Stimulated activated memory B cell treated with anti-CD40 and anti-IgM and Interleukin-4, amounts not matched to agents 10 μg/mL and 1 μg/mL and 100 μg/mL, for 72 hours (primary cell): ENCODE measurements at regions not wholly inside any gene's neighbourhood (a gene's known extent, or its start where the extent isn't known, plus 50 kb on each side); places are given as distances from the start of the nearest gene placed in this dataset.

Source experiments
- ATAC-seq: fragments of 150-1000 bp; cut with Tn5 transposase; 2 replicates; pipeline ENCODE4 v1.10.0; 2021
- H3K27ac Mint-ChIP-seq: one replicate; pipeline ENCODE4 v1.8.0; 2022; ENCODE audit warnings: mild to moderate bottlenecking, mixed read lengths
- H3K27me3 Mint-ChIP-seq: one replicate; pipeline ENCODE4 v1.8.0; 2022; ENCODE audit warnings: mixed read lengths
- H3K36me3 Mint-ChIP-seq: one replicate; pipeline ENCODE4 v1.8.0; 2022; ENCODE audit warnings: mixed read lengths
- H3K4me1 Mint-ChIP-seq: one replicate; pipeline ENCODE4 v1.8.0; 2022; ENCODE audit warnings: mixed read lengths
- H3K4me3 Mint-ChIP-seq: one replicate; pipeline ENCODE4 v1.8.0; 2022; ENCODE audit warnings: mild to moderate bottlenecking, moderate library complexity, mixed read lengths
- H3K9me3 Mint-ChIP-seq: one replicate; pipeline ENCODE4 v1.8.0; 2022; ENCODE audit warnings: mixed read lengths

DNA sequence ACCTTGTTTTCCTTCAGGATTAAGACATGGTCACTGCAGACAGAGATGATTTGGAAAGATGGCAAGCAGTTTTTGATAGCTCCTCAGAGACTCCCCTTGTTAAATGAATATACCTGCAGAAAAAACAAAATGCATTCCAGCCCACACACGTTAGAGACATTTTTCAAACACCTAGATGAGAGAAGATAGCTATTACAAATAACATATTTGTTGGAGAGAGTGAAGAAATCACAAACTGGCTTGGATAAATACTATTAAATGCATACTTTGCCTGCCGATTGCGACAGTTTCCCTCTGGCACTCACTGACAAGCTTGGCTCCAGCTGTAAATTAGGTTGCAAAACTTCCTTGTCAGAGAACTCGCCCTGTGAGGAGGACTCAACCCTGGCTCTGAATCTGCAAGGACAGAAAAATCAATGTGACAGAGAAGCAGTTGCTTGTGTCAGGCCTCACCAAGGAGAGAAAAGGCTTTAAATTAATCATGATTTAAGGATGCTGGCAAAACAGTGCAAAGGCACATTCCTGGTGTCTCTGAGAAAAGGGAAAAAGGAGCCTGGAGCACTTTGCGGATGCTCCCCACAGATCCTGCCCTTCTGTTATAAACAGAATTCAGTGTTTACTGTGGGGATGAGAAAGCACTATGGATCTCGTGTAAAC, 423.7 kb upstream of the MARCKS start:
- no peaks in the 10 kb centered on the region for H3K36me3 Mint-ChIP-seq
- H3K4me1 Mint-ChIP-seq: no peaks in the 10 kb centered on the region
- ATAC-seq: no peak
- no peaks in the 10 kb centered on the region for H3K9me3 Mint-ChIP-seq
- no peaks in the 10 kb centered on the region for H3K27me3 Mint-ChIP-seq
- no peak overlapping the region for H3K27ac Mint-ChIP-seq
- no peak overlapping the region for H3K4me3 Mint-ChIP-seq

DNA sequence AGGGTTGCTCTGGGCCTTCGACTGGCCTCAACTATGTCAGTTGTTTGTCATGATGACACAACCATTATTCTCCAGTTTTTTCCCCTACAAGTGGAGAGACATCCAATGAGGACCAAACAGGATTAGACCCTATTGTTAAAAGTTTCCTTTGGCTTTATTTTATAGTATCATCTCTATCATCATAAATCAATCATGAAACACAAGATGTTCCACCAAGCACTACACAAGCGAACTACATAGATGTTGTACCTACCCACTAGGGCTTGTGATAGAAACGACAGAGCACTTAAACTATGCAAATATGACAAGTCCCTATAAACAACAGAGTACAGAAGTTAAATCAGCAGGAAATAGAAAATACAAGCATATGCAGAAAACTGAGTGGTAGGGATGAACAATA, 422.5 kb upstream of the MARCKS start:
- no peaks in the 10 kb centered on the region for H3K36me3 Mint-ChIP-seq
- no peaks in the 10 kb centered on the region for H3K9me3 Mint-ChIP-seq
- no peaks in the 10 kb centered on the region for H3K4me1 Mint-ChIP-seq
- no peak overlapping the region for H3K27ac Mint-ChIP-seq
- H3K4me3 Mint-ChIP-seq: no peak overlapping the region
- ATAC-seq: no peak
- no peaks in the 10 kb centered on the region for H3K27me3 Mint-ChIP-seq

GRCh38 chr6:113437566-113437965, 419.6 kb upstream of the MARCKS start:
- H3K36me3 Mint-ChIP-seq: no peaks in the 10 kb centered on the region
- no peaks in the 10 kb centered on the region for H3K4me1 Mint-ChIP-seq
- ATAC-seq: no peak
- no peaks in the 10 kb centered on the region for H3K27me3 Mint-ChIP-seq
- H3K27ac Mint-ChIP-seq: no peak overlapping the region
- H3K9me3 Mint-ChIP-seq: no peaks in the 10 kb centered on the region
- no peak overlapping the region for H3K4me3 Mint-ChIP-seq

DNA sequence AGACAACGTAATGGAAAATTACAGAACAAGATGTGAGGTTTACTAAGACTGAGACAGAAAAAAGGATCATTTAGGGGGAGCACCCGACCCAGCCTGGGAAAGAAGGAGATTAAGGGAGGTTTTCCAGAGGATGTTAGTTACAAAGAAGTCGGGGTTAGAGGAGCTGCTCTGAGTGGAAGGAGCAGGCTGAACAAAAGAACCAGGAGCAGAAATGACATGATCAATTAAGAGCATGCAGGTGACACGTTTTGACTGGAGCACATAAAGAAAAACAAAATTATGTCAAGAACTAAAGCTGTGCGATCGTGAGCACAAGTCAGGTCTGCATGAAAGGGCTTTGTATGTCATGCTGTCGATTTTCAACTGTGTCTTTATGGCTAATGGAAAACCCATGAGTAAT, 417.3 kb upstream of the MARCKS start:
- no peak overlapping the region for H3K27ac Mint-ChIP-seq
- ATAC-seq: no peak
- H3K4me1 Mint-ChIP-seq: no peaks in the 10 kb centered on the region
- no peaks in the 10 kb centered on the region for H3K27me3 Mint-ChIP-seq
- no peaks in the 10 kb centered on the region for H3K9me3 Mint-ChIP-seq
- no peak overlapping the region for H3K4me3 Mint-ChIP-seq
- no peaks in the 10 kb centered on the region for H3K36me3 Mint-ChIP-seq

- ATAC-seq: no peak
- Mint-ChIP-seq H3K4me1 (no peaks in the 10 kb centered on the region), H3K36me3 (no peaks in the 10 kb centered on the region), H3K27ac (no peak overlapping the region), H3K27me3 (no peaks in the 10 kb centered on the region), H3K4me3 (no peak overlapping the region), H3K9me3 (no peaks in the 10 kb centered on the region)
Measured at GRCh38 chr6:113442040-113442439, 415.1 kb upstream of the MARCKS start.

GRCh38 chr6:113445201-113445600, 411.9 kb upstream of the MARCKS start:
- Mint-ChIP-seq H3K9me3 (no peaks in the 10 kb centered on the region), H3K4me3 (no peak overlapping the region), H3K27ac (no peak overlapping the region), H3K36me3 (no peaks in the 10 kb centered on the region), H3K27me3 (no peaks in the 10 kb centered on the region), H3K4me1 (peaks cover 7% of the 10 kb centered on the region)
- no peak for ATAC-seq

DNA sequence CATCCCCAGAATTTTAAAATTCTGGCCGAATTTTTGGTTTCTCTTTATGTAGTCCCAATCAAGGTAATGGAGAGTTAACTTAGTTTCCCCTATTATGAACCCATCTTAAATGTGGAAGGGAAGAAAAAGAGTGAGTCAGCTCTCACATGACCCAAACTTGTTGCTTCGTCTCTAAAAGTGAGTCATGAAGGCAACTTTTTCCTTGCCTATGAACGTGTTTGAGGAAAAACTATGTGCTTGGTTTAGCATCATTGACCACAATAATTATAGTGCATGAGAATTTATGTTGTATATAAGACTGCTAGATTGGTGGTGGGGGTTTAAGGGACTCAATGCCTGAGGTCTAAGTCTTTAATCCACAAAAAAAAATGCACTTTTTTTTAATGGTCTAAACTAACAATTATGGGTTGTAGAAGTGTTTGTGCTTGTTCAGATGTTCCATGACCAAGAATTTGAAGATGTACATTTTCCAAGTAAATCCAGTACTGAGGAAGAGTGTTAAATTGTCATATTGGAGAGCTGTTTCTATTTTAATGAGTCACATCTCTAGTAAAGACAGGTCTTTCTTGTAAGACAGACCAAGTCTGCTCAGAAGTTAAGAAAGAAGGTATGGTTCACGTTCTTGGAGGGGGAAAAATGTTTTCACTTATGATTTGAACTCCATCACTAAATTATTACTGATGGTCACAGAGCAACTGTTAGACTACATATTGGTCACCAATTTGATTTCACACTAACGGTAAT, 409.9 kb upstream of the MARCKS start:
- no peak for ATAC-seq
- Mint-ChIP-seq H3K27ac (no peak overlapping the region), H3K36me3 (no peaks in the 10 kb centered on the region), H3K27me3 (no peaks in the 10 kb centered on the region), H3K4me3 (no peak overlapping the region), H3K4me1 (peaks cover 7% of the 10 kb centered on the region), H3K9me3 (no peaks in the 10 kb centered on the region)

- no peak overlapping the region for H3K4me3 Mint-ChIP-seq
- no peak for ATAC-seq
- H3K9me3 Mint-ChIP-seq: no peaks in the 10 kb centered on the region
- H3K27ac Mint-ChIP-seq: no peak overlapping the region
- no peaks in the 10 kb centered on the region for H3K27me3 Mint-ChIP-seq
- no peaks in the 10 kb centered on the region for H3K36me3 Mint-ChIP-seq
- H3K4me1 Mint-ChIP-seq: peaks cover 7% of the 10 kb centered on the region
Measured at GRCh38 chr6:113449051-113449450, 408.1 kb upstream of the MARCKS start.

DNA sequence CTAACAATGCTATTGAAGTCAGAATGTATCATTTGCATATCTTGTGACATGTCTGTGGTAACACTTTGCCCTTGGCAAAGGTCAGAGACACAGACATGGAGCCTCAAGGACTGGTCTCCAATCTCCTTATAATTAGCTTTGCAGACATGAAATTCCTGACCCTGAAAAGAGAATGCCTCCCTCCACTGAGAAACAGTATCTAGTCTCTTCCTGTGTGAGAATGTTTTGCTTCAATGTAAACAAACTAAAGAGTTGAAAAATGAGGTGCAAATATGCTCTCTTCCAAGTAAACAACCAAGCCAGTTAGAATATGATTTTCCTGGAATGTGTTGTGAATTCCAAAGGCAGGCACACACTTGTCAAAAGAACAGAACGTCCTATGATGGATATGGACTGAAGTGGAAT, 407.1 kb upstream of the MARCKS start:
- H3K27me3 Mint-ChIP-seq: no peaks in the 10 kb centered on the region
- peaks cover 7% of the 10 kb centered on the region for H3K4me1 Mint-ChIP-seq
- H3K27ac Mint-ChIP-seq: no peak overlapping the region
- ATAC-seq: no peak
- H3K4me3 Mint-ChIP-seq: no peak overlapping the region
- no peaks in the 10 kb centered on the region for H3K36me3 Mint-ChIP-seq
- H3K9me3 Mint-ChIP-seq: no peaks in the 10 kb centered on the region

DNA sequence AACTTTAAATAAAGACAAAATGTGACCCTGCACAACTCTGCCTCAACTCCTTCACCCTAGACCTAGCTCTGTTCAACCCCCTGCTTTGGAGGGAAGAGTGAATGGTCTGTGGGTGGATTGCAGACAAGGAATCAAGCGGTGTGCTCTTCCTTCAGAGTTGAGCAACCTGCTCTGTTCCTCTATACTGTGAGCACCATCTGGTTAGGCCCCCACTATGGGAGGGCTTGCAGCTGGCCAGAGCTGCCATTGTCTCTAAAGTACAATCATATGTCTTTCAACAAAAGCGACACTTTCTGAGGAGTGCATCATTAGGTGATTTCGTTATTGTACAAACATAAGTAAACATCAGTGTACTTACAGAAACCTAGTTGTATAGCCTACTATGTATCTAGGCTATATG, 406.1 kb upstream of the MARCKS start:
- ATAC-seq: no peak
- Mint-ChIP-seq H3K27me3 (no peaks in the 10 kb centered on the region), H3K36me3 (no peaks in the 10 kb centered on the region), H3K4me3 (no peak overlapping the region), H3K9me3 (no peaks in the 10 kb centered on the region), H3K27ac (no peak overlapping the region), H3K4me1 (peaks cover 7% of the 10 kb centered on the region)

GRCh38 chr6:113457198-113457597, 399.9 kb upstream of the MARCKS start:
- no peak for ATAC-seq
- no peaks in the 10 kb centered on the region for H3K36me3 Mint-ChIP-seq
- no peaks in the 10 kb centered on the region for H3K4me1 Mint-ChIP-seq
- no peak overlapping the region for H3K27ac Mint-ChIP-seq
- no peaks in the 10 kb centered on the region for H3K27me3 Mint-ChIP-seq
- no peak overlapping the region for H3K4me3 Mint-ChIP-seq
- H3K9me3 Mint-ChIP-seq: no peaks in the 10 kb centered on the region

GRCh38 chr6:113457751-113458150, 399.4 kb upstream of the MARCKS start:
- no peaks in the 10 kb centered on the region for H3K36me3 Mint-ChIP-seq
- no peak for ATAC-seq
- no peaks in the 10 kb centered on the region for H3K4me1 Mint-ChIP-seq
- H3K4me3 Mint-ChIP-seq: no peak overlapping the region
- no peaks in the 10 kb centered on the region for H3K27me3 Mint-ChIP-seq
- no peak overlapping the region for H3K27ac Mint-ChIP-seq
- no peaks in the 10 kb centered on the region for H3K9me3 Mint-ChIP-seq

DNA sequence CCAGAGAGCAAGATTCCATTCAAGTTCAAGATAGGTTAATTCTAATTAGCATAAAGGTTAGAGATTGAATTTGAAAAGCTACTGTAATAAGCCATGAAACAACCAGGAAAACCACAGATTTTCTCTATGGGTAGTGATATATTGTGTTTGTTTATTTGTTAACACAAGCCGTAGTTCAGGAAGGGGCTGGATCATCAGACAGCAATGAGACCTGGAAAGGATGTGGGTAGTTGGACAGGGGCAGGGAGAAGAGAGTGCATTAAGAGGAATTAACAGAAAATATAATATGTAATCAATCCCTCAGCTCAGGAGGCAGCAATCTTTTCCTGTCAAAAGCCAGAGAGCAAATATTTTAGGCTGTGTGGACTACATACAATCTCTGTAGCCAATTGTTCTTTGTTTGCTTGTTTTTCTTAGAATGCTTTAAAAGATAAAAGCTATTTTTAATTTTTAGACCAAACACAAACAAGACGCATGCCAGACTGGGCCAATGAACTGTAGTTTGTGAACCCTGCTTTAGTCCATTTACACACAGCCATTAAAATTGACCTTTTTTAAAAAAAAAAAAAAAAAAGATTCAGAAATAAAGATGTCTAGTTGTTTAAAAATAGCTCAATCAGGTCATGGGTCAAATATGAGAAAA, 398.7 kb upstream of the MARCKS start:
- Mint-ChIP-seq H3K27ac (no peak overlapping the region), H3K36me3 (no peaks in the 10 kb centered on the region), H3K4me1 (no peaks in the 10 kb centered on the region), H3K9me3 (no peaks in the 10 kb centered on the region), H3K4me3 (no peak overlapping the region), H3K27me3 (no peaks in the 10 kb centered on the region)
- ATAC-seq: no peak

DNA sequence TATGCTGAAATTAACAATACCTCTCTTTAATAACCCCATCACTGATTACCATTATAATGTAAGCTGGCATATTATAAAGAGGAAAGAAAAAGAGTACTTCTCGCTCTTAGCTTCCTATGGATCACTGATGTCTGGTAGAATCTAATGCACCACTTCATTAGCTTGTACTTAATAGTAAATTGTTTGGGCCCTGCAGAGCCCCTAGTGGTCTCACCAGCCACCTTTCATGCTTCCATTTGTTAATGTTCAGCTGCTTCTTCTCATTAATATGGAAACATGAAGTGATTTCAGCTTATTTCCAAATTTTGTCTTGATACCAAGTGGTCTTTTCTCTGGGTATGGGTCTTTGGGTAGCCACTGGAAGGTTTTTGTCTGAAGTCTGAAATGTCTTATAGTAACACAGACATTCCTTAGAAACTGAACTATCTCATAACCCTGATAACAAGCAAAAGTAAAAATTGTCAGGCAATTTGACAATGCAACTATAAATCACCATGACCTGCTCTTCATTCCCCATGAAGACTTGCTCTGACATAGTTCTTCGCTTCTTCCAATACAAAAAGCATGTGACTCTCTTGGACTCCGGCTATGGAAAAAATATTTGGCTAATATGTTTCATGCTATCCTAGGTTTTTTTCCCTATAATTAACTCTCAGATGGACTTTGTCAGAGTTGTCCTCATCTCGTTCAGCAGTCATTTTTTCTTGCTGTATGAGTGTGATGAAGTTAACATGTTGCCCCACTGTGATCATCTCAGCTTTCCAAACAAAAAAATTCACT, 395.8 kb upstream of the MARCKS start:
- no peaks in the 10 kb centered on the region for H3K27me3 Mint-ChIP-seq
- H3K4me1 Mint-ChIP-seq: peaks cover 7% of the 10 kb centered on the region
- H3K9me3 Mint-ChIP-seq: no peaks in the 10 kb centered on the region
- ATAC-seq: no peak
- H3K4me3 Mint-ChIP-seq: no peak overlapping the region
- no peaks in the 10 kb centered on the region for H3K36me3 Mint-ChIP-seq
- no peak overlapping the region for H3K27ac Mint-ChIP-seq

GRCh38 chr6:113464536-113464935, 392.6 kb upstream of the MARCKS start:
- H3K4me1 Mint-ChIP-seq: peaks cover 7% of the 10 kb centered on the region
- no peak overlapping the region for H3K27ac Mint-ChIP-seq
- H3K9me3 Mint-ChIP-seq: peaks cover 3% of the 10 kb centered on the region
- H3K36me3 Mint-ChIP-seq: no peaks in the 10 kb centered on the region
- no peak for ATAC-seq
- H3K4me3 Mint-ChIP-seq: no peak overlapping the region
- no peaks in the 10 kb centered on the region for H3K27me3 Mint-ChIP-seq
